Nucleus accumbens (tissue), 56 donors: ENCODE measurements at regions not wholly inside any gene's neighbourhood (a gene's known extent, or its start where the extent isn't known, plus 50 kb on each side); places are given as distances from the start of the nearest gene placed in this dataset.
"Not testable (repeated sequence)": the region's sequence is repeated elsewhere in the genome, so short reads cannot be mapped to it uniquely, and the experiment has no call there.

ENCODE experiments used
- DNase-seq, 56 donors: peaks; one replicate each; lab custom pipeline; 2025; lab: John Stamatoyannopoulos, UW

GRCh38 chr5:135776457-135776856 lies 58.0 kb upstream of the SLC25A48 start:
- no peak for DNase-seq

DNA sequence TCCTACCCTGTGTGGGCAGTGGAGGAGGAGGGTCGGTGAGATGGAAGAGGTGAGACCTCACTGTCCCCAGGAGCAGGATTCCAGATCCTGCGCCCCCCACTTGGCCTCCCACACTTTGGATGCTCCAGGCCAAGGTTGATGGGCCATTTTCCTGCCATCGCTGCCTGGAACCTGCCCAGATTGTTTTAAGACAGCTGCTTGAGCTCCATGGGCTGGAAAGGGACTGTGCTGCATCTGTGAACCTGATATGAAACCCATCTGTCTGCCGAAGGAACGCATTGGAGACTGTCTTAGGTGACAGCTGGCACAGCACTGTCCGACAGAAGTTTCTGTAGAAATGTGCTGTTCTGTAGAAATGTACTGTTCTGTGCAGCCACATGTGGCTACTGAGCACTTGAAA lies 72.7 kb upstream of the SLC25A48 start:
- DNase-seq, result no peak

DNA sequence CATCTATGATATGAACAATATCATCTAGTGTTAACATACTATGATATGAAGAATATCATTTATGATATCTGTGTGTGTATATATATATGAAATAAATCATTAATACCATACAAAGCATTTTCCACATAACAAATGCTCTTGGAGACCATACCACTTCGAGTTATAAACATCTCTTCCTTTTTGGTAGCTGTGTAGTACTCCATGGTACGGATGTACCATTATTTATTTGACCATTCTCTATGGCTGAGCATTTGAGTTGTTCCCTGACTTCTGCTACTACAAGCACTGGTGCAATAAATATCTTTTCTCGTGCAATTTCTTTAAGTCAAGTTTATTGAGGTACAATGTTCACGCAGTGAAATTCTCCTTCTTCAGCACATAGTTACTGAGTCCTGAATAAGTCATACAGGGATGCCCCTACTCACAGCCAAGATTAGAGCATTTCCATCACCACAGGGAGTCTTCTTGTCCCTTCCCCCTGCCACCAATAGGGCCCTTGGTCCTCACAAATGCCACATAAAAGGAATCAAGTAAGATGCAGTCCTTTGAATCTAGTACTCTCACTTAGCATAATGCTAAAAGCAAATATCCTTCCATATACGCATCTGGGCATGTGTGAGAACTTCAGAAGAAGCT lies 75.2 kb upstream of the SLC25A48 start:
- no peak for DNase-seq

DNA sequence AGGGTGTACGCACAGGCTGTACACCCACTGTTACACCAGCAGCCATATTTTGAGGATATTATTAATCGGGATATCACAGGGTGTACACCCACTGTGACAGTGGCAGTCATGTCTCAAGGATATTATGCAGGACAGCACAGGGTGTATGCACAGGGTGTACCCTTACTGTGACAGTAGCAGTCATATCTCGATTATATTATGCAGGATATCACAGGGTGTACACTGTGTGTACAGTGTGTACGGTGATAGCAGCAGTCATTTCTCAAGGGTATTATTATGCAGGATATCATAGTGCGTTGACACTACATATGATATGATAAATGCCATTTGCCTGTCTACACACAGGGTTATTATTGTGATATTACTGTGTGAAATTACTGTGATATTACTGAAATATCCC lies 80.5 kb upstream of the SLC25A48 start:
- DNase-seq, result no peak

GRCh38 chr5:135750506-135750905 lies 84.0 kb upstream of the SLC25A48 start:
- no peak for DNase-seq

GRCh38 chr5:135747824-135748223 lies 86.6 kb upstream of the SLC25A48 start:
- DNase-seq, result no peak

DNA sequence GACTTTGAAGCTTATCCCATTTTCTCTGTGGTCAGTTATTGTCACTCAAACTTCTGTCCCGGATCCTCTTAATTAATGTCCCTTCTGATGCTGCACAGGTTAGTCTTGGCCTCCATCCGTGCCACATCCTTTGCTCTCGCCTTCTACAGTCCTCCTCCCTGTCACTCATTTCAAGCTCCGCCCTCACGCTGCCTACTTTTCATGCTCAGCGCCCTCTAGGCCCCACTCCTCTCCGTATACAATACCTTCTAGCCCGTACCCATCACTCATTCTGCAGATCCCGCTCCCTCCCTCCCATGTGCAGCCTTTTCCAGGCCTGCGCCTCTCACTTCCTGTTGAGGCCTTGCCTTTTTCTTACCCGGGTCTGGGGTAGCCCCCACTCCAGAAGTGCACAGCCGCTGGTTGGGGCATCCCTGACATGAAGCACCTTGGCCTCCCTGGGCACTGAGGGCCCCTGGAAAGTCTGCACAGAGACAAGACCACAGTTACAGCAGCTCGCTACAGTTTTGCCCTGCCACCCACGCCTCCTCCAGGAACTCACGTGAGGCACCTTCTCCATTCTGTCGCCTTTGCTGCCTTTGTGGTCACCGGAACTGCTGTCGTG lies 88.5 kb upstream of the SLC25A48 start:
- no peak for DNase-seq

GRCh38 chr5:135743705-135744411 lies 90.6 kb upstream of the SLC25A48 start:
- DNase-seq, result no peak

DNA sequence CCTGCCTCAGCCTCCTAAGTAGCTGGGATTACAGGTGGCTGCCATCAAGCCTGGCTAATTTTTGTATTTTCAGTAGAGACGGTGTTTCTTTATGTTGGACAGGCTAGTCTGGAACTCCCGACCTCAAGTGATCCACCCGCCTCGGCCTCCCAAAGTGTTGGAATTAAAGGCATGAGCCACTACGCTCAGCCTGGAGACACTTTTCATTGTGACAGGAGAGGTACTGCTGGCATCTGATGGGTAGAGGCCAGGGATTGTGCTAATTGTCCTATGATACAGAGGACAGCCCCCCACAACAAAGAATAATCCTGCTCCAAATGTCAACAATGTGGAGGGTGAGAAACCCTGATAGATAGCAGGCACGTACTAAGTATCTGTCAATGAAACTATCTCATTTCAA lies 91.3 kb upstream of the SLC25A48 start:
- DNase-seq, result no peak

DNA sequence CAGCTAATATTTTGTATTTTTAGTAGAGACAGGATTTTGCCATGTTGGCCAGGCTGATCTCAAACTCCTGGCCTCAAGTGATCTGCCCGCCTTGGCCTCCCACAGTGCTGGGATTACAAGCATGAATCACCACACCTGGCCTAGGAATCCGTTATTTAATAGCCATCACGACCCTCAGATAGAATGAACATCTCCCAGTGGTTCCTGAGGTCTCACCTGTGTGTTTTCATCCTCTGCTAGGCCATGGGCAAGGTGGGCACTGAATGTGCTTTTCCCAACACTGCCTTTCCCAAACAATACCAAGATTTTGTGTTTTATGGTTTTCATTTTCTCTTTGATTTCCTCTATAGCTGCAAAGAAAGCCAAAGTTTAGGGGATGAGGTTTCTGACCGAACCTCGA lies 92.2 kb upstream of the SLC25A48 start:
- not testable (repeated sequence) for DNase-seq

GRCh38 chr5:135741040-135741439 lies 93.4 kb upstream of the SLC25A48 start:
- DNase-seq, result no peak

DNA sequence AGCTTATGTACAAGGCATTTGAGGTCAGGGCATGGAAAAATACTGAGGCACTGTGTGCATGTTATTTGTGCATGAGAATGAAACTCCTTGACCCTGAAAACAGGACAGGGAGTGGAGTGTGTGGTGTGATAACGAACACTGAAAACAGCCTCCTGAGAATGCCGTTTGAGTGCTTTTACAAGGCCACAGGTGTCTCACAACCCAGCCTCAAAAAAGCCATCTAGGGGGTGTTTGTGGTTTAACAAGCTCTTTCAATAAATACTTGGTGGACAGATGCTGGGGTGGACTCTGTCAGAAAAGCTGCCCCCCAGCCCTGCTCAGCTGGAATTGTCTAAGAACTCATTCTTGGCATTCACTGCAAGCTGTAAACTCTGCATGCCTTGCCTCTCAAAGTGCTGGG lies 94.0 kb upstream of the SLC25A48 start:
- no peak for DNase-seq

DNA sequence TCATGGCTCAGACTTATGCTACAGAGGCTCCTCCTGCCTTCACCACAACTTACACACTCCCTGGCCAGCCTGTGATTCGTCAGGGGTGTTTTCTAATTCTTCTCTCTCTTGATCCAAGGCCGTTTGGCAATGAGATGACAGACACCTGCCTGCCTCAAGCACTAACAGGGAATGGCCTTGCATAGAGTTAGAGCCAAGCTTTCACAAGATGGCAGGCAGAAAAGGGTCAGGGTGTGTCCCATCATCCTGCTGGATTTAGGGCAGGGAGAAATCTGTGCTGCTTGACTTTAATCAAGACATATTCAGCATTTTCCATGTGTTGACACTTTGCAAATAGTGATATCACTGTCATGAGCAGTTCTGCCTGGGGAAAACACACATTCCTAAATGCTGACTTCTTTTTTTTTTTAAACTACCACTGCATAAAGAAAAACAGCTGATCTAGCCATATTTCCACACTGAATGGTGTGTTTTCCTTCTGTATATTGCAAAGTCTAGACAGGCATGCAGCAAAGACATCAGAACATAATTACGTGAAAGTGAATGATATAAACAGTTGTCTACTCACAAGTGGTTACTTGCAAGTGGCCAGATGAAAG lies 95.0 kb upstream of the SLC25A48 start:
- no peak for DNase-seq

DNA sequence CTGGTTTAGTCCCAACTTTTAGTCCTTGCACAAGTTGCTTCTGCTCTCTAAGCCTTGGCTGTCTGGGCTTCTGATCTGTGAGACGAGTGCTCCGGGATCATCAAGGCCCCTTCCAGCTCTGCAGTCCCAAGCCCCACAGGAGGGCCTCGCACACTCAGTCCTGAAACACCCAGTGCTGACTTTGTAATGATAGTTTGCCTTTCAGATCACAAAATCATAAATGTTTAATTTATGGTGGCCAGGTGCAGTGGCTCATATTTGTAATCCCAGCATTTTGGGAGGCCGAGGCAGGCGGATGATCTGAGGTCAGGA lies 95.9 kb upstream of the SLC25A48 start:
- DNase-seq, result no peak

- DNase-seq, result no peak
Observed at GRCh38 chr5:135737701-135738563, 96.5 kb upstream of the SLC25A48 start.

DNA sequence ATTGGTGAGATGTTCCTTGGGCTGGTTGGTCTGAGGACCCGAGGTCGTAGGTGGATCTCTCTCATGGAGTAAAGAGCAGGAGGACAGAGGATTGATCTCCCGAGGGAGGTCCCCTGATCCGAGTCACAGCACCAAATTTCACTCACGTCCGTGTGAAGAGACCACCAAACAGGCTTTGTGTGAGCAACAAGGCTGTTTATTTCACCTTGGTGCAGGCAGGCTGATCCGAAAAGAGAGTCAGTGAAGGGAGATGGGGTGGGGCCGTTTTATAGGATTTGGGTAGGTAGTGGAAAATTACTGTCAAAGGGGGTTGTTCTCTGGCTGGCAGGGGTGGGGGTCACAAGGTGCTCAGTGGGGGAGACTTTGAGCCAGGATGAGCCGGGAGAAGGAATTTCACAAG lies 97.5 kb upstream of the SLC25A48 start:
- not testable (repeated sequence) for DNase-seq

GRCh38 chr5:135735831-135736230 lies 98.6 kb upstream of the SLC25A48 start:
- DNase-seq, result no peak

DNA sequence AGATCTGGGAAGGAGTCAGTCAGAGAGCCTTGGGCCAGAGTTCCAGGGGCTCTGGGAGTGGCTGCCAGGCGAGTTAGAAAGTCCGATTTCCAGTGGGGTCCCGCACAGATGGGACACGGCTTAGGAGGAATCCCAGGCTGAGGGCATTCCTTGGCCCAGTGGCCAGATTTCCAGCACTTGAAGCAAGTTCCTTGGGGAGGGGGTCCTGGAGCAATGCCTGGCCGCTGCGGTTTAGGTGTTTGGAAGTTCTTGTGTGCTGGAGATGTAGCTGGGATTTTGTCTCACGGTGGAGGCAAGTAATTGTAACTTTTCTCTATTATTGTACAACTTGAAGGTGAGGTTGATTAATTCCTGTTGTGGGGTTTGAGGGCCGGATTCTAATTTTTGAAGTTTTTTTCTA lies 99.5 kb upstream of the SLC25A48 start:
- DNase-seq, result not testable (repeated sequence)

DNA sequence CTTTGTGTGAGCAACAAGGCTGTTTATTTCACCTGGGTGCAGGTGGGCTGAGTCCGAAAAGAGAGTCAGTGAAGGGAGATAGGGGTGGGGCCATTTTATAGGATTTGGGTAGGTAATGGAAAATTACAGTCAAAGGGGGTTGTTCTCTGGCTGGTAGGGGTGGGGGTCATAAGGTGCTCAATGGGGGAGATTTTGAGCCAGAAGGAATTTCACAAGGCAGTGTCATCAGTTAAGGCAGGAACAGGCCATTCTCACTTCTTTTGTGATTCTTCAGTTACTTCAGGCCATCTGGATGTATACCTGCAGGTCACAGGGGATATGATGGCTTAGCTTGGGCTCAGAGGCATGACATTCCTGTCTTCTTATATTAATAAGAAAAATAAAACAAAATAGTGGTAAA lies 103.4 kb upstream of the SLC25A48 start:
- DNase-seq, result not testable (repeated sequence)

- not testable (repeated sequence) for DNase-seq
Observed at GRCh38 chr5:135730161-135730560, 104.3 kb upstream of the SLC25A48 start.

GRCh38 chr5:135729321-135729786 lies 105.1 kb upstream of the SLC25A48 start:
- DNase-seq, result no peak
